Fibroblast of the aortic adventitia (primary cell): ENCODE measurements at regions not wholly inside any gene's neighbourhood (a gene's known extent, or its start where the extent isn't known, plus 50 kb on each side); places are given as distances from the start of the nearest gene placed in this dataset.

Experiments used
- DNase-seq: peaks from one replicate; pipeline ENCODE4 v3.0.0-alpha.2; 2010; ENCODE audit warnings: low read depth
- H3K4me3 ChIP-seq: 2 replicates; pipeline ENCODE4 v1.5.1; 2011; ENCODE audit warnings: low read depth, mild to moderate bottlenecking, control low read depth, low read length, moderate library complexity
- CTCF ChIP-seq: IDR thresholded peaks from 2 replicates; pipeline ENCODE4 v1.5.1; 2011; ENCODE audit warnings: mild to moderate bottlenecking, low read length, control low read depth, inconsistent platforms; ENCODE audit not compliant: insufficient read depth

- no peak for TF ChIP-seq CTCF
- no peak for DNase-seq
- H3K4me3 ChIP-seq: no peak overlapping the region
Measured at GRCh38 chr14:100398044-100398443, 74.9 kb downstream of the SLC25A47 start.

- no peak for TF ChIP-seq CTCF
- H3K4me3 ChIP-seq: no peak overlapping the region
- no peak for DNase-seq
Measured at GRCh38 chr14:100399052-100399849, 76.1 kb downstream of the SLC25A47 start.

- TF ChIP-seq CTCF: no peak
- no peak overlapping the region for H3K4me3 ChIP-seq
- DNase-seq: no peak
Measured at GRCh38 chr14:100400115-100400514, 77.0 kb downstream of the SLC25A47 start.

GRCh38 chr14:100401031-100401692 is 78.0 kb downstream of the SLC25A47 start:
- no peak for DNase-seq
- no peak overlapping the region for H3K4me3 ChIP-seq
- no peak for TF ChIP-seq CTCF

- TF ChIP-seq CTCF: no peak
- H3K4me3 ChIP-seq: no peak overlapping the region
- DNase-seq: no peak
Measured at GRCh38 chr14:100401792-100402191, 78.7 kb downstream of the SLC25A47 start.

GRCh38 chr14:100402631-100403030 is 79.5 kb downstream of the SLC25A47 start:
- H3K4me3 ChIP-seq: no peak overlapping the region
- TF ChIP-seq CTCF: no peak
- no peak for DNase-seq
